Hepatocyte (in vitro differentiated cells): ENCODE measurements at regions not wholly inside any gene's neighbourhood (a gene's known extent, or its start where the extent isn't known, plus 50 kb on each side); places are given as distances from the start of the nearest gene placed in this dataset.

Source experiments
- CTCF ChIP-seq: fragments of 200-600 bp; sonication (generic); IDR thresholded peaks from 2 replicates; pipeline ENCODE4 v1.5.1; 2016; ENCODE audit warnings: antibody characterized with exemption, mild to moderate bottlenecking; ENCODE audit not compliant: poor library complexity
- EZH2 ChIP-seq: fragments of 200-600 bp; sonication (generic); IDR thresholded peaks from 2 replicates; pipeline ENCODE4 v1.6.1; 2016; ENCODE audit warnings: antibody characterized with exemption, mild to moderate bottlenecking, borderline replicate concordance

GRCh38 chr18:60875957-60876507, 457.2 kb upstream of the CDH20 start:
- TF ChIP-seq CTCF: no peak
- no peak for TF ChIP-seq EZH2
